Neural progenitor cell (in vitro differentiated cells): ENCODE measurements at regions not wholly inside any gene's neighbourhood (a gene's known extent, or its start where the extent isn't known, plus 50 kb on each side); places are given as distances from the start of the nearest gene placed in this dataset.

Source experiments
- CTCF ChIP-seq: fragments of 200-600 bp; sonication (generic); IDR thresholded peaks from 2 replicates; pipeline ENCODE4 v1.5.1; 2017; ENCODE audit warnings: antibody characterized with exemption, mild to moderate bottlenecking
- EZH2 ChIP-seq: fragments of 200-600 bp; sonication (generic); IDR thresholded peaks from 2 replicates; pipeline ENCODE4 v1.6.1; 2017; ENCODE audit warnings: antibody characterized with exemption, mild to moderate bottlenecking, moderate library complexity
- EZH2phosphoT487 ChIP-seq: fragments of 200-600 bp; sonication (generic); IDR thresholded peaks from 2 replicates; pipeline ENCODE4 v1.6.1; 2017; ENCODE audit warnings: antibody characterized with exemption

GRCh38 chr1:168822911-168823310, 93.9 kb upstream of the DPT start:
- no peak for TF ChIP-seq CTCF
- TF ChIP-seq EZH2 = no peak
- TF ChIP-seq EZH2phosphoT487 = no peak
